ENCODE measurements at regions not wholly inside any gene's neighbourhood (a gene's known extent, or its start where the extent isn't known, plus 50 kb on each side); places are given as distances from the start of the nearest gene placed in this dataset.

- no peak for TF ChIP-seq POLR2A (IDR thresholded peaks at IDR 0.05)
- TF ChIP-seq, protein P1, sequence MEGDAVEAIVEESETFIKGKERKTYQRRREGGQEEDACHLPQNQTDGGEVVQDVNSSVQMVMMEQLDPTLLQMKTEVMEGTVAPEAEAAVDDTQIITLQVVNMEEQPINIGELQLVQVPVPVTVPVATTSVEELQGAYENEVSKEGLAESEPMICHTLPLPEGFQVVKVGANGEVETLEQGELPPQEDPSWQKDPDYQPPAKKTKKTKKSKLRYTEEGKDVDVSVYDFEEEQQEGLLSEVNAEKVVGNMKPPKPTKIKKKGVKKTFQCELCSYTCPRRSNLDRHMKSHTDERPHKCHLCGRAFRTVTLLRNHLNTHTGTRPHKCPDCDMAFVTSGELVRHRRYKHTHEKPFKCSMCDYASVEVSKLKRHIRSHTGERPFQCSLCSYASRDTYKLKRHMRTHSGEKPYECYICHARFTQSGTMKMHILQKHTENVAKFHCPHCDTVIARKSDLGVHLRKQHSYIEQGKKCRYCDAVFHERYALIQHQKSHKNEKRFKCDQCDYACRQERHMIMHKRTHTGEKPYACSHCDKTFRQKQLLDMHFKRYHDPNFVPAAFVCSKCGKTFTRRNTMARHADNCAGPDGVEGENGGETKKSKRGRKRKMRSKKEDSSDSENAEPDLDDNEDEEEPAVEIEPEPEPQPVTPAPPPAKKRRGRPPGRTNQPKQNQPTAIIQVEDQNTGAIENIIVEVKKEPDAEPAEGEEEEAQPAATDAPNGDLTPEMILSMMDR (IDR thresholded peaks at IDR 0.05), result no peak
Observed at GRCh38 chr4:101594588-101594987, 195.9 kb upstream of the BANK1 start.
